Stimulated activated CD4-positive, alpha-beta T cell treated with anti-CD3 and anti-CD28 coated beads, TNF-alpha, amount 100 ng/mL, for 1 hour (primary cell): ENCODE measurements at regions not wholly inside any gene's neighbourhood (a gene's known extent, or its start where the extent isn't known, plus 50 kb on each side); places are given as distances from the start of the nearest gene placed in this dataset.

Experiments used
- DNase-seq, 3 donors: peaks; one replicate each; pipeline ENCODE4 v3.0.0-alpha.2; 2020; ENCODE audit warnings: low read depth in 3 of 3, low spot score in 1 of 3

GRCh38 chr3:16658004-16658924 lies 53.0 kb upstream of the DAZL start:
- DNase-seq, result no peak

DNA sequence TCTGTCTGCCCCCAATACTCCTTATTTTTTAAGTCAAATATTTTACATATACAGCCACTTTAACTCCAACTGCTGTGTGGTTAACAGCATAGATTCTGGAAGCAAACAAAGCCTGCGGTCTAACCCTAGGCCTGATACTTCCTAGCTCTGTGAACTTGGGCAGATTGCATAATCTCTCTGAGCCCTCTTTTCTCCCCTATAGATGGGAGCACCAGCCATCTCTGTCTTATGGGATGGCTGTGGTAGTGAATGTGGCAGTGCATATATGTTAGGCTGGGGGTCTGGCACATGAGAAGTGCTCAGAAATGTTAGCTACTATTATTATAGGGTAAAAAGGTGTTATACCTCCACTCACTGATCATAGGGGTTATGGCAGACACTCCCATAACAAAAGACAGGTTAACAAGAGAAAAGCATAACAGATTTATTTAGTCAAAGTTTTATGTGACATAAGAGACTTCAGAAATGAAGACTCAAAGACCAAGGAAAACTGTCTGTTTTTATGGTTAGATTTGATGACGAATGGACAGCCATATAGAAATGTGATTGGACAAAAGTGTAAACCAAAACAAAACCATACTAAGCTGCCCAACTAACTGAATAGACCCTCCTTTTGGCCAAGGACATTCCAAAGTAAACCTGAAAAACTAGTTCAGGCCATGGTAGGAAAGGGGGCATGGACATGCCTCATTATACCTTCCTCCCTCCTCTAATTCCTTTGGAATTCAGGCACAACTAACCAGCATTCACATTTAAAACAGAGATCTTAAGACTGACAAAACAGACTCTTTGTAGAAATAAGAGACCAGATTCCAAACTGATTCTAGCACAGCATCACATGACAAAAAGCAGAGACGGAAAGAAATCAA lies 53.9 kb upstream of the DAZL start:
- no peak for DNase-seq

- DNase-seq, result no peak
Observed at GRCh38 chr3:16663854-16664712, 58.9 kb upstream of the DAZL start.

DNA sequence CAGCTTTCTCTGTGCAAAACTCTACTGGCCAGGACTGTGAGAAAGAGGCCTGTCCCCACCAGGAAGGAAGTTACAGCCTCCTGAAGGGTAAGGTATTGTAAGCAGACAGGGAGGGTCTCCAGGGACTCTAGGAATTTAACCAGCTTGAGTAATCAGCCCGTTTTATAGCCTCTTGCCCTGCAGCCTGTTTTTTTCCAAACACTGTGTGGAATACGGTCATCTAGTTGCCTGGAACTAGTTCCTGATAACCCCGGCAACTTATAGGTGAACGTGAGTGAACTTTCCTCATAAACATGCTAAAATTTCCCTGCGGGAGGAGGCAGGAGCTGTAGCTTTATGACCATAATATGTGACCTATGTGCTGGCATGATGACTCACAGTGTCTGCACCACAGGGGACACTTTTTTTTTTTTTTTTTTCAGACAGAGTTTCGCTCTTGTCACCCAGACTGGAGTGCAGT lies 60.1 kb upstream of the DAZL start:
- no peak for DNase-seq

- DNase-seq, result no peak
Observed at GRCh38 chr3:16666206-16666605, 61.0 kb upstream of the DAZL start.

DNA sequence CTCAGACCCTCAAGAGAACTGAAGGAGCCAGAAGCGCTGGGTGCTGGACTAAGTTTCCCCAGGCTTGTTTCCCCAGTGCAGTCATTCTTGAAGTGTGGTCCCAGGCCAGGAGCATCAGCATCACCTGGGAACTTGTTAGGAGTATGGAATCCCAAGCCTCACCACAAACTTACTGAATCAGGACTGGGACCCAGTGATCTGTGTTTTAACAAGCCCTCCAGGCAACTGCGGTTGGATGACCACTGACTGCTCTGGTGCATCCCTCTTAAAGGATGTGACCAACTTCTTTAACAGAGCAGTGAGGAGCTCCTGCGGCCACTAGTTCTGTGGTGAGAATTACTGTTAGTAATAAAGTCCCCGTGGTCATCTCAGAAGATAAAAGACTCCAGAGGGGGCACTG lies 62.4 kb upstream of the DAZL start:
- DNase-seq, result no peak

GRCh38 chr3:16668776-16669545 lies 63.7 kb upstream of the DAZL start:
- DNase-seq, result no peak

- DNase-seq, result no peak
Observed at GRCh38 chr3:16670191-16670590, 65.0 kb upstream of the DAZL start.

GRCh38 chr3:16671690-16672089 lies 66.5 kb upstream of the DAZL start:
- DNase-seq, result no peak

- DNase-seq, result no peak
Observed at GRCh38 chr3:16673530-16673929, 68.3 kb upstream of the DAZL start.

DNA sequence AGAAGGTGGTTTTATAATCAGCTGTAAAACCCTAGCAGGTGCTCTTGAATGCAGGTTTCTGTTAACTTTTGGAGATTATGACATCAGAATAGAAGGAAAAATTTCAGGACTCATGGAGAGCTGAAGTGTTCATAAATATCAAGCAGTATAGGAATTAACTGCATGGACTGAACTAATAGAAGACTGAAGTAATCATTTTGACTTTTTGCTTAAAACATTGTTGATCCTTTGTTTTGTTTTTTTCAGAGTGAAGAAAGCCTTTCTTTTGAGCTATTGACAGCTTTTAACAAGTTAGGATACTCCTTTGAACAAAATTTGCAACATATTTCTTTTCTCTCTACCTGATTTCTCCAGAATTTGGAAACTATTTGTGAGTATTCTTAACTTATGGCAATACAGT lies 70.6 kb upstream of the DAZL start:
- DNase-seq, result no peak

GRCh38 chr3:16686679-16687078 lies 81.5 kb upstream of the DAZL start:
- no peak for DNase-seq

GRCh38 chr3:16687221-16687620 lies 82.0 kb upstream of the DAZL start:
- no peak for DNase-seq

DNA sequence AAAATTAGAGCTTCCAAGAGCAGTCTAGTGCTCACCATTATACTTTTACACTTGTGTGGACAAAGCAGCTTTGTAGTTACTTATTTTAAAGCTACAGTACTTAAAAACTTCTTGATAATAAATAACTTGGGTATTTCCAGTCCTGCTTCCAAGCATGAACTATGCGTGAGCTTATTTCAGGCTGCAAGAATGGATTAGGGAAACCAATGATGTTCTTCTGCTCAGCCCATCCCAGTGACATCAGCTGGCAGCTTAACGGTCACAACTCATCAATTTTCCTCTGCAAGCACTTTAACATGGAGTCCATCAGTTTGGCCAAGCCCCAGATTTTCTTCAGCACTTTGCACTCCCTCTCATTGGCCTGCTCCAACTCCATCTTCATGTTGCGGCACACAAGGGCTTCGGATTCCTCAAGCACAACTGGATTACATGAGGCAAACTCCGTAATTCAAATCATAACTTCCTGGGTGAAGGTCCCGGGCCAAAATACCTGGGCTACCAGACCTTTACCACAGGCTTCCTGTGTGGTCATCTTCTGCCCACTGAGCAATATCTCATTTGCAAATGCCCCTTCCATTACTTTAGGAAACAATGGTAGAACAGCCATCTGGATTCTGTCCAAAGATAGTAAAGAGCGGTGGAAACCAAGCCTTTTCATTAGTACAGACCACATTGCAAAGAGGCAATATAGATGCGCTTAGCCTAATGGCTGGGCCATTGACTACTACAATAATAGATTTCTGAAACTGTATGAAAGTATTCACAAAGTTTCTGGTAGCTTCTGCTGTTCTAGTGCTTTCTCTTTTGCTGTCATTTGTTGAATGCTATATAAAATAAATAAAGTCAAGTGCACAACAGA lies 87.5 kb upstream of the DAZL start:
- DNase-seq, result no peak

DNA sequence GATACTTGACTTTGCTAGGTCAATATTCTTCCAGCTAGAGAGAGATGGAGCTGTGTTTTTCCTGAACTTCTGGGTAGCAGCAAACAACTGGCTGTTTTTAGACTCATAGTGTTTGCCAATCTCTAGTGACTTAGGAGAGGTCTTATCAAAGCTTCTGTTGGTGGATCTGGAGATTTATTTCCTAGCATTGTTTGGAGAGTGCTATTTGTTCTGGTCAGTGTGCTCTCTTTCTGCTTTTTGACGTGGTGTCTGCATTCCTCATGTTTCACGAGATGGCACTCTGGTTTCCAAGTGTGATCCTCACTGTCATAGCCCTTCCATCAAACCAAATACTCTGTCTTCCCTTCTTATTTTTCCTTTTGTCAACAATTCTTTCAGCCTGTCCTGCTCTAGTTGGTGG lies 88.6 kb upstream of the DAZL start:
- DNase-seq, result no peak

GRCh38 chr3:16695710-16696109 lies 90.5 kb upstream of the DAZL start:
- DNase-seq, result no peak

DNA sequence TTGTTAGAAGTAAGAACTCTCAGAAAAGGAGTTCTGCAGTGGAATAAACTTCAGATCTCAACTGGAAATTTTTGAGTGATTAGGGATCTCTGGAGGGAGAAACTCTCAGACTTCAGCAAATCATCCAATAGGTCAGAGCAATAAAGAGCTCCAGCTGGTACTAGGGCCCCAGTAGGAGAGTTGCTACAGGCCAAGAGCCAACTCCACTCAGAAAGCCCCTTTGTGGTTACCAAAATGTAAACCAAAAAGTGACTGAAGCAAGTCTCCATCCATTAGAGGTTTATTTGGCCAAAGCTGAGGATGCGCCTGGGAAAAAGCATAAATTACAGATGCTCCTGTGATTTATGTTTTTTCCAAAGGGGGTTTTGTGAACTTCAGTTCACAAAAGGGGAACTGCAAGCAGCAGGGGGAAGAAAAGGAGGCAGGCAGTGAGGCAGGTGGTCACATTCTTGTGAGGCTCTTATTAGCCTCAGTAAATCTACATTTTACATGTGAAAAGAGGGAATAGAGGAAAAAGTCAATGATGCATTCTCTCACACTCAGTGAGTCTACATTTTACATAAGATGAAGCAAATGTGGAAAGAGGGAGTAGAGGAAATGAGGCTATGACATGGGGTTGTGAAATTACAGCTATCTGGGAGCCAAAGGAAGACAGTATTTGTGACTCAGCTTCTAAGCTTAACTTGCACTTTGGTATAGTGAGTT lies 92.4 kb upstream of the DAZL start:
- no peak for DNase-seq

- no peak for DNase-seq
Observed at GRCh38 chr3:16700651-16701050, 95.4 kb upstream of the DAZL start.

DNA sequence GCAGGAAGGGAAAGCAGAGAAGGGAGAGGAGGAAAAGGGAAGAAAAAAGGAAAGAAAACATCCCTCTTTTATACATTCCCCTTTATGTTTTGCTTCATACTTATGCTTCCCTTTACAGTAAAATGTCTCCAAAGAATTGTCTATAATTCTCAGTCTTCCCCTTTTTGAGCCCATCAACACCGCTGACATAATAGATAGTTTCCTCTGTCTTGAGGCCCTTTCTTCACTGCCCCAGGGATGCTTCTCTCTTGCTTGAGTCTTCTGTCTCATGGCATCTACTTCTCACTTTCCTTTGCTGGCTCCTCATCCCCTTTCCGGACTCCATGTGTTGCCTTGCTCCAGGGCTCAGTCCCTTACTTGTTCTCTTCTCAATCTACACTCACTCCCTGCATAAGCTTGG lies 99.7 kb upstream of the DAZL start:
- DNase-seq, result no peak
